ENCODE measurements at regions not wholly inside any gene's neighbourhood (a gene's known extent, or its start where the extent isn't known, plus 50 kb on each side); places are given as distances from the start of the nearest gene placed in this dataset.

DNA sequence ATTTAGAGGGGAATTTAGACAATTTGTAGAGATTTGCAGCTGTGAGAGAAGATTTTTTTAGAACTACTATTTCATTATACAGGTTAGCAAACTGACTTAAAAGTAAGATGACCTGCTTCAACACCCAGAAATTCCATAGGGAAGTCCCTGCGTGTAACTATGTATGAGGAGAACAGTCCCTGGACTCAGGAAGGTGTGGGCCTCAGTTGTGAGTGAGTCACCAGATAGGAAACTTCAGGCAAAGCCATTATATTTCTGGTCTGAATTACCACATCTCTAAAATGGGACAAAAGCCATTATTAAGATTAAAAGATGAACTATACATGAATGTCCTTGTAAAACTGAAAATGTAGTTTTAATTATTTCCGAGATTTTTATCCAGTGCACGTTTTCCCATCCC, 488.3 kb upstream of the GOLIM4 start:
- DNase-seq (ENCODE audit: low spot score), result no peak

DNA sequence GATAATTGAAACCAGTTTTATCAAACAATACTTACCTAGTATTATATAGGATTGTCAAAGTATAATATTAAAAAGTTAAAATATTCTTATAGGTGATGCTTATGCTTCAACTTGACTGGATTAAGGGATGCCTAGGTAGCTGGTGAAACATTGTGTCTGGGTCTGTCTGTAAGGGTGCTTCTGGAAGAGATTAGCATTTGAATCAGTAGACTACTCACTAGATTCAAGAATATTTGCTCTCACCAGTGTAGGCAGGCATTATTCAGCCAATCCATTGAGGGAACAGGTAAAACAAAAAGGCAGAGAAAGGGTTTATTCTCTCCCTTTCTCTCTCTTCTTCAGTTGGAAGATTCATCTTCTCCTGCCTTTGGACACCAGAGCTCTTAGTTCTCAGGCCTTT, 486.8 kb upstream of the GOLIM4 start:
- no peak for DNase-seq (ENCODE audit: low spot score)

- DNase-seq (ENCODE audit: low spot score), result no peak
These were observed 486.1 kb upstream of the GOLIM4 start for GRCh38 chr3:168581771-168582225.

- no peak for DNase-seq (ENCODE audit: low spot score)
These were observed 483.3 kb upstream of the GOLIM4 start for GRCh38 chr3:168579010-168579409.

- no peak for DNase-seq (ENCODE audit: low spot score)
These were observed 480.0 kb upstream of the GOLIM4 start for GRCh38 chr3:168575750-168576149.

- no peak for DNase-seq (ENCODE audit: low spot score)
These were observed 478.9 kb upstream of the GOLIM4 start for GRCh38 chr3:168574455-168575158.

- DNase-seq (ENCODE audit: low spot score), result no peak
These were observed 474.9 kb upstream of the GOLIM4 start for GRCh38 chr3:168570404-168571155.

DNA sequence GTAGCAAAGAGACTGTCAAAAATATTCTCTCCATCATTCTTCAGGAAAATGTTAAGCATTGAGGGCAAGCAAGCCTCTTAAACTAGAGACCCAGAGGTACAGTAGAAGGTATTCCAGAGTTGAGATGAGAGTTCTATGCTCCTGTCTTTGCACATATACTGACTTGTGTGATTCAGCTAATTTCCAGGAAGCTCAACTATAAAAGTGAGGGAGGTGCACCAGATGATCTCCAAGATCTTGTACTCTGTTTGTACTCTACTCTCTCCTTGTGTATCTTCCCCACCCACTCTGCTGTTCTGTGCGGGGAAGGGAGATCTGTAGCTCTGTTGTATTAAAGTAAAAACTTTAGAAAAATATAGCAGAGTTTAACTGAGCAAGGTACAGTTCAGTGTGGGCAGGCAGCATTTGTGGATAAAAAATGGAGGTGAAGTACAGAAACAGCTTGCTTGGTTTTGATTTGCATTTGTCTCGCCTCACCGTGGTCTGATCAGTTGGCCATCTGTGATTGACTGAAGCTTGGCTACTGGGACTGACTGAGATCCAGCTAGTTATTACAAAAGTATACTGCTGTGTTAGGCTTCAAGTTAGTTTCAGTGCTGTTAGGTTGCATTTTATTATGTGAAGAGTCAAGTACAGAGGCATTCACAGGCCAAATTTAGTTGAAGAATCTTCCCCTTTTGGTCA, 463.1 kb upstream of the GOLIM4 start:
- DNase-seq (ENCODE audit: low spot score), result no peak

GRCh38 chr3:168552251-168552650, 456.5 kb upstream of the GOLIM4 start:
- DNase-seq (ENCODE audit: low spot score), result no peak

DNA sequence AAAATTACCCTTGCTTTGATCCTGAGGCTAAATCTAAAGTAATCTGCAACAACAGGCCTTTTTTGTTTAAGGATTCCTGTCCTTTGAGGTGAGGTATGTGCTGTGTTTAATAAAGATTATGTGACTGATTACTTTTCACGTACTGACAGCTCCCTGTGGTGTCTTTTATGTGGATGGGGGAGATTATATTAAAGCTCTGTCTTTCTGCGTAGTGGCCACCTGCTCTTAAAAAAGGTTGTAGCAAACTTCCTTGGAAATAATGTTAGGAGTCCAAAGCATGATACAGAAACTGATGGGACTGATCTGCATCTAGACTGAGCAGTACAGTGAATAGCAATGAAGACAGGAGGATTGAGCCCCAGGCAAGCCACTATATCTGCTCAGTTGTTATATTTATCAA, 453.0 kb upstream of the GOLIM4 start:
- DNase-seq (ENCODE audit: low spot score), result no peak

DNA sequence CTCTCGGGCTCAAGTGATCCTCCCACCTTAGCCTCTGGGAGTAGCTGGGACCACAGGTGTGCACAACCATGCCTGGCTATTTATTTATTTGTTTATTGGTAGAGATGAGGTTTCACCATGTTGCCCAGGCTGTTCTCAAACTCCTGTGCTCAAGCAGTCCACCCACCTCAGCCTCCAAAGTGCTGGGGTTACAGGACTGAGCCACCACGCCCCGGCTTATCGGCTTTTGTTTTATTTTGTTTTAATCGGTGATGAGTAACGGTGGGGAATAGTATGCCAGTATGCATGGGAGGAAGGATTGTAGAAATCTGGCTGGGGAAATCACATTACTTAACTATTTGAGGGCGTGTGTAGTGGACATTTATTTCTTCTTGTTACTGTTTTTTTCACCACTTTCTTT, 451.0 kb upstream of the GOLIM4 start:
- no peak for DNase-seq (ENCODE audit: low spot score)

DNA sequence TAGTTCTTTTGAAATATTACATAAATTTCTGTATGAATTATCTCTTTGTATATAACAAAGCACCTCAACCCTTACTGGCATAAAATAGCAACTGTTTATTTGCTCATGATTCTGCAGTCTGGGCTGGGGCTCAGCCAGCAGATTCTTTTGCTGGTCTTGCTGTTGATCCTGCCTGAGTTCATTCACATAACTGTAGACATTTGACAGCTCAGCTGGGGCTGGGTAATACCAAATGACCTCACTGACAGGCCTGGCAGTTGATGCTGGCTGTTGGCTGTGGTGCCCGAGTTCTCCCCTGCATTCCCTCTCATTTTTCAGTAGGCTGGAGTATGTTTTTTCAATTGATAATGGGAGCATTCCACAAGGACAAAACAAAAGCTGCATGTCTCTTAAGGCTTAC, 449.9 kb upstream of the GOLIM4 start:
- no peak for DNase-seq (ENCODE audit: low spot score)

GRCh38 chr3:168544097-168544957, 448.6 kb upstream of the GOLIM4 start:
- DNase-seq (ENCODE audit: low spot score), result no peak

DNA sequence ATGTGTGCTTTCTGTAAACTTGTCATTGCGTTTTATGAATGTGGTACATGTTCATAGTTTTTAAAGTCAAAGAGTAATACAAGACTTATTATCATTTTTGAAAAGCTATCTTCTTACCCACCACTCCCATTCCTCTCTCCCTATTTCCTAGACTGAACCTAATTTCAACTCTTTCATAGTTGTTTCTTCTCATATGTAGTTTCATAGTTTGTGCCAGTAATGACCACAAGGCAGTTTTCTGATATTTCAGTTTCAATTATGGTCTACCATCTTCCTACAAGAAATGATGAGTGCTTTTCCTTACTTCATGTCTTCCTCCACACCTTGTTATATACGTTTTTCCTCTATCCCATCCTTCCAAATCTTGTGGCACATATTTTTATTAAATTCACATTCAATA, 445.0 kb upstream of the GOLIM4 start:
- DNase-seq (ENCODE audit: low spot score), result no peak

- no peak for DNase-seq (ENCODE audit: low spot score)
These were observed 444.2 kb upstream of the GOLIM4 start for GRCh38 chr3:168539909-168540308.

GRCh38 chr3:168534761-168535160, 439.0 kb upstream of the GOLIM4 start:
- DNase-seq (ENCODE audit: low spot score), result no peak

DNA sequence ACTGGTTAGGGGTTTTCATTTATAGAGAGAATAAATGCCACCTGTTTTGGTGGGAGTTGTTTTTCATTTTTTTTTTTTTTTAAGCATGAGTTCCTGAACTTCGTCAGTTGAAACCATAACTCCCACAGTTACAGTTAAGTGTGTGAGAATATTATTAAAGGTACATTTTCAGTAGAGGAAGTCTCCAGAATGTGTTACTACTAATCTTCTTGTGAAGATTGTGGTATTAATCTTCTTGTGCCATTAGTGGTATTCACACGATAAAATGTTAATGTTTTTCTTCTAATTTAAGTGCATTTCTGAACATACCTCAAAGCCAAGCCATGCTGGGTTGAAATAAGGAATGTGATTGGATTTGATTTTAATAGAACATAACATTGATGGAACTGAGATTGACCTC, 437.9 kb upstream of the GOLIM4 start:
- DNase-seq (ENCODE audit: low spot score), result no peak

DNA sequence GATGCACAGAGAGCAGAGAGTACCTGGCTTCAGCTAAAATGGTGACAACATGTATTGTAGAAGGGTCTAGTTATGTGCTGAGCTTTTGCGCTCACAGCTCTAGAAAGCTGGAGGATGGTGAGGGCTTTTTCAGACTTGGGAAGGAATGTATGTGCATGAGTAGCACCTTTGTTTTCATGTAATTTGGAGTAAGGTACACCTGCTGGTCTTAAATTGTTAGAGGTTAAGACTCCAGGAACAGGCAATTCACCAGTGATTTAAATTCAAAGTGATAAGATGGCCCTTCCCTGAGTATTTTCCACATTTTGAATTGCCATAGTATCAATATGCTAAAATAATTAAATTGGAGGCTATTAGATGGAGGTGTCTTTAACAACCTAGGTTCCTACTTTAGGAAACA, 436.4 kb upstream of the GOLIM4 start:
- DNase-seq (ENCODE audit: low spot score), result no peak

- no peak for DNase-seq (ENCODE audit: low spot score)
These were observed 435.4 kb upstream of the GOLIM4 start for GRCh38 chr3:168531116-168531515.

DNA sequence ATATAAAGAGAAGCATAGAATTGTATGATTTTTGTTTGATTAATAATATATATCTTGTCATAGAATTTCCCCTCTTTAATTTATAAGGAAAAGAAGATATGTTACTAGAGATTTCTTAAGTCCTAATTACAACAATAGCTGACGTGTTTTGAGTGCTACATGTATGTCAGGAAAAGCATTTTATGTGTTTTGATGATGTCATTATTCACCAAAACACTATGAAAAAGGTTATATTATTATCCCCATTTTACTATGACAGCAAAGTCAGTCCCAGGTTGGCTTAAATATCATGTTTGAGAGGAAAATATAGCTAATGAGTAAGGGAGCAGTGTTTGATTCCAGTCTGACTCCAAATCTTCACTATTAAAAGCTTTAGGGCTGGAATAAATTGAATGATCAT, 428.4 kb upstream of the GOLIM4 start:
- no peak for DNase-seq (ENCODE audit: low spot score)

DNA sequence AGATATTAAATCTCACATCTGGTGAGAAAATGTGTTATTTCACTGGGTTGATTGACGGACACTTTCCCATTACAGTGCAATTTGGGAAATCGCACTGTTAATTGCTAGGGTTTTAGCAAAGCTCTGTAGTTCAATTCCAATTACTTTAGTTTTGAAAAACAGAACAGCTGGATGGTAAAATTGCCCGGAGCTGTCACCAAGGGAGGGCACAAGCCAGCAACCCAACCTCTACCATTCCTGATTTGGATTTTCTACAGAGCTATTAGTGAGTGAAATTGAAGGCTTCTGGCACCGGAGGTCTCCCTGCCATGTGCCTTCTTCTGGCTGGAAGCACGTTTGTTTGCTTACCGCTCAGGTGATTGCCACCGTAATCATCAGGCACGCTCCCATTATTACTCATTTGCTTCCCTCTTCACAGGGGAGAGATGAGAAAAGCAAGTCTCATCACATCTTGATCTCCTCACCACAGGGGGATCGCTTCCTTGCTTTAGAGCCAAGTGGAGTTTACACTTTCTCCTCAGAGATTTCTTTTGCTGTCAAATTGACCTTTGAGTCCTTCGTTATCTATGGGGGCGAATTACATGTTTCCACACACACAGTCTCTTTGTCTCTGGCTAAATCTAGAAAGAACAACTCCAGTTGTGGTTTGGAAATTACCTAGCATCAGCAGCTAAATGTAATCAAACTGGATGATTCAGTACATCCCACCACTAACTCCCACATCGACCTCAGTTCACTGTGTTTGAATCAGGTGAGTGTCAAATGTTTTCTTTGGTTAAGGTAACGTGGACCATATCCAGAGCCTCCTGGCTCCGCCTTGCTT, 421.7 kb upstream of the GOLIM4 start:
- no peak for DNase-seq (ENCODE audit: low spot score)
